HL-60 (cell line): ENCODE measurements at regions not wholly inside any gene's neighbourhood (a gene's known extent, or its start where the extent isn't known, plus 50 kb on each side); places are given as distances from the start of the nearest gene placed in this dataset.

Source experiments
- DNase-seq, 2 experiments: peaks; one replicate each; pipeline ENCODE4 v3.0.0-alpha.2; 2010 to 2020; ENCODE audit warnings: low read depth in 1 of 2, low spot score in 1 of 2
- H3K27ac ChIP-seq: fragments of 250-450 bp; sonication (Bioruptor Pico); replicated peaks from 2 replicates; pipeline ENCODE4 v1.5.1; 2020; ENCODE audit warnings: mild to moderate bottlenecking, moderate library complexity
- H3K27me3 ChIP-seq: fragments of 250-450 bp; sonication (Bioruptor Pico); 2 replicates; pipeline ENCODE4 v1.5.1; 2021; ENCODE audit warnings: mild to moderate bottlenecking, moderate library complexity; ENCODE audit not compliant: insufficient read depth, poor library complexity, severe bottlenecking
- H3K4me3 ChIP-seq: replicated peaks from 2 replicates; pipeline ENCODE4 v1.5.1; 2011; ENCODE audit warnings: mild to moderate bottlenecking, control low read depth, low read length; ENCODE audit not compliant: insufficient read depth
- GABPA ChIP-seq: IDR thresholded peaks from 2 replicates; pipeline ENCODE4 v1.6.1; 2012; ENCODE audit warnings: low read depth
- POLR2AphosphoS5 ChIP-seq: IDR thresholded peaks from 2 replicates; pipeline ENCODE4 v1.6.1; 2012; ENCODE audit warnings: low read depth
- REST ChIP-seq: IDR thresholded peaks from 2 replicates; pipeline ENCODE4 v1.6.1; 2012; ENCODE audit warnings: low read depth; ENCODE audit not compliant: insufficient replicate concordance
- SPI1 ChIP-seq: IDR thresholded peaks from 2 replicates; pipeline ENCODE4 v1.6.1; 2012; ENCODE audit warnings: low read depth, mild to moderate bottlenecking, borderline replicate concordance
- TF ChIP-seq, protein P1 (sequence below): IDR thresholded peaks from one replicate; pipeline ENCODE4 v1.5.1; 2011; ENCODE audit warnings: low read length, control low read depth, inconsistent platforms; ENCODE audit not compliant: insufficient read depth

DNA sequence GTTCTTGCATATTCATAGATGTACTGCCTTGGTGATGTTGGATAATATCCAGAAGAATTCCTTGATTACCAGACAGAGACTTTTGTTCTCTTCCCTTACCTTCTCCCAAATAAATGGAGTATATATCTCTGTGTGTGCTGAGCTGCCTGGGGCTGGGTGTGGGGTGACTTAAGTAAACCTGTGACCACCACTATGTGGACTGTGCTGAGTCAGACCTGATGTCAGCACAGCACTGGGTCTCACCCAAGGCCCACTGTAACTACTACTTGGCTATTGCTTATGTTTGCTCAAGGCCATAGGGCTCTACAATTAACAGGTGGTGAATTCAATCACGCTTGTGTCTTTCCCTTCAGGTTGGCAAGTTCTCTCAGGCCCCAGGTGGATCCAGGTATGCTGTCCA, 145.7 kb upstream of the MDGA2 start:
- no peaks in the 10 kb centered on the region for H3K27me3 ChIP-seq
- H3K4me3 ChIP-seq, result no peak overlapping the region
- DNase-seq, result no peak
- no peak overlapping the region for H3K27ac ChIP-seq
- TF ChIP-seq REST, result no peak
- TF ChIP-seq, protein P1, sequence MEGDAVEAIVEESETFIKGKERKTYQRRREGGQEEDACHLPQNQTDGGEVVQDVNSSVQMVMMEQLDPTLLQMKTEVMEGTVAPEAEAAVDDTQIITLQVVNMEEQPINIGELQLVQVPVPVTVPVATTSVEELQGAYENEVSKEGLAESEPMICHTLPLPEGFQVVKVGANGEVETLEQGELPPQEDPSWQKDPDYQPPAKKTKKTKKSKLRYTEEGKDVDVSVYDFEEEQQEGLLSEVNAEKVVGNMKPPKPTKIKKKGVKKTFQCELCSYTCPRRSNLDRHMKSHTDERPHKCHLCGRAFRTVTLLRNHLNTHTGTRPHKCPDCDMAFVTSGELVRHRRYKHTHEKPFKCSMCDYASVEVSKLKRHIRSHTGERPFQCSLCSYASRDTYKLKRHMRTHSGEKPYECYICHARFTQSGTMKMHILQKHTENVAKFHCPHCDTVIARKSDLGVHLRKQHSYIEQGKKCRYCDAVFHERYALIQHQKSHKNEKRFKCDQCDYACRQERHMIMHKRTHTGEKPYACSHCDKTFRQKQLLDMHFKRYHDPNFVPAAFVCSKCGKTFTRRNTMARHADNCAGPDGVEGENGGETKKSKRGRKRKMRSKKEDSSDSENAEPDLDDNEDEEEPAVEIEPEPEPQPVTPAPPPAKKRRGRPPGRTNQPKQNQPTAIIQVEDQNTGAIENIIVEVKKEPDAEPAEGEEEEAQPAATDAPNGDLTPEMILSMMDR, result no peak
- no peak for TF ChIP-seq SPI1
- no peak for TF ChIP-seq GABPA
- no peak for TF ChIP-seq POLR2AphosphoS5

GRCh38 chr14:47790477-47790876, 115.1 kb upstream of the MDGA2 start:
- no peaks in the 10 kb centered on the region for H3K27me3 ChIP-seq
- H3K4me3 ChIP-seq, result no peak overlapping the region
- no peak for TF ChIP-seq GABPA
- no peak for TF ChIP-seq REST
- no peak for TF ChIP-seq POLR2AphosphoS5
- TF ChIP-seq, protein P1, result no peak
- no peak for TF ChIP-seq SPI1
- H3K27ac ChIP-seq, result no peak overlapping the region
- DNase-seq, result no peak

DNA sequence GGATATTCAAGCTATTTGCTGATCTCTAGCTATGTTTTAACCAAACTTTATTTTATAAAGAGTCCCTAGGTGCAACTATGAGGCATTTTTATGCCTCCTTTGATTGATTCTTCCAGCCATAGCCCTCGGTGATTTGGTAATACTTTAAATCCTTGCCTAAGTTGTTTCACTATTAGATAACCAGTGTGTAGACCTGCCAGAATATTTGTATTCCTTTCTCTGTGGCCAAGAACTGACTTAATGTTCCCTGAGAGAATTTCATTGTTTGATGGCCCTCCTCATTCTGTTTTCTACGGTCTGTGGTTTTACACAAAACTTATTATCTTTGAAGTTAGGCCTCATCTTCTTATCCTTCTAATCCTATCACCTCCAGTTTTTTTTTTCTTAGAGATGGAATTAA, 109.7 kb upstream of the MDGA2 start:
- no peak for DNase-seq
- Histone ChIP-seq H3K27me3 (no peaks in the 10 kb centered on the region), H3K4me3 (no peak overlapping the region), H3K27ac (no peak overlapping the region)
- TF ChIP-seq REST (no peak), SPI1 (no peak), POLR2AphosphoS5 (no peak), GABPA (no peak)
- TF ChIP-seq, protein P1, result no peak
